Activated CD8-positive, alpha-beta T cell treated with anti-CD3 and anti-CD28 coated beads for 36 hours (primary cell): ENCODE measurements at regions not wholly inside any gene's neighbourhood (a gene's known extent, or its start where the extent isn't known, plus 50 kb on each side); places are given as distances from the start of the nearest gene placed in this dataset.

ENCODE experiments used
- ATAC-seq: fragments of 200-7000 bp; cut with Tn5 transposase; one replicate; pipeline ENCODE4 v1.10.0; 2021; ENCODE audit warnings: mild to moderate bottlenecking, moderate library complexity
- CTCF ChIA-PET: fragments of 350-600 bp; sonication (Branson Sonifier 250); formaldehyde crosslinking; loops from one replicate; lab custom pipeline; 2021; ENCODE audit warnings: antibody characterized with exemption; lab: Charles Lee
- POLR2A ChIA-PET: fragments of 350-600 bp; sonication (Branson Sonifier 250); formaldehyde crosslinking; loops from one replicate; lab custom pipeline; 2021; ENCODE audit warnings: antibody characterized with exemption; lab: Charles Lee
- DNase-seq: peaks from one replicate; pipeline ENCODE4 v3.0.0-alpha.2; 2020
- H3K27ac Mint-ChIP-seq: one replicate; pipeline ENCODE4 v1.8.0; 2021; ENCODE audit warnings: mild to moderate bottlenecking, mixed read lengths
- H3K27me3 Mint-ChIP-seq: one replicate; pipeline ENCODE4 v1.8.0; 2021; ENCODE audit warnings: mixed read lengths
- H3K36me3 Mint-ChIP-seq: one replicate; pipeline ENCODE4 v1.8.0; 2021; ENCODE audit warnings: low read depth, mixed read lengths
- H3K4me1 Mint-ChIP-seq: one replicate; pipeline ENCODE4 v1.8.0; 2021; ENCODE audit warnings: low read depth, mixed read lengths
- H3K4me3 Mint-ChIP-seq: one replicate; pipeline ENCODE4 v1.8.0; 2021; ENCODE audit warnings: mild to moderate bottlenecking, moderate library complexity, mixed read lengths
- H3K9me3 Mint-ChIP-seq: one replicate; pipeline ENCODE4 v1.8.0; 2021; ENCODE audit warnings: mixed read lengths
- CTCF ChIP-seq: fragments of 200-600 bp; IDR thresholded peaks from one replicate; pipeline ENCODE4 v1.8.0; 2022; ENCODE audit warnings: antibody characterized with exemption, mild to moderate bottlenecking
- intact Hi-C: fragments of 100-400 bp; cut with micrococcal nuclease; formaldehyde crosslinking; loops from one replicate; pipeline ENCODE4 v1.10.0; 2022

- no peak for TF ChIP-seq CTCF
- Mint-ChIP-seq H3K4me3 (no peak overlapping the region), H3K4me1 (no peaks in the 10 kb centered on the region), H3K9me3 (peaks cover 4% of the 10 kb centered on the region), H3K27ac (no peak overlapping the region), H3K36me3 (no peaks in the 10 kb centered on the region), H3K27me3 (no peaks in the 10 kb centered on the region)
- DNase-seq = no peak
- intact Hi-C loops = no loop called here
- CTCF ChIA-PET = no interaction called here
- ATAC-seq = no peak
- POLR2A ChIA-PET = no interaction called here
Measured at GRCh38 chr18:40360558-40360957, 1594.5 kb upstream of the PIK3C3 start.

GRCh38 chr18:40357536-40357935 is 1597.5 kb upstream of the PIK3C3 start:
- DNase-seq (no peak), ATAC-seq (no peak)
- Mint-ChIP-seq H3K27me3 (no peaks in the 10 kb centered on the region), H3K9me3 (peaks cover 7% of the 10 kb centered on the region), H3K27ac (no peak overlapping the region), H3K4me3 (no peak overlapping the region), H3K36me3 (no peaks in the 10 kb centered on the region), H3K4me1 (no peaks in the 10 kb centered on the region)
- CTCF ChIA-PET = no interaction called here
- TF ChIP-seq CTCF = no peak
- intact Hi-C loops = no loop called here
- POLR2A ChIA-PET = no interaction called here

- H3K27me3 Mint-ChIP-seq = no peaks in the 10 kb centered on the region
- POLR2A ChIA-PET = no interaction called here
Measured at GRCh38 chr18:40356168-40356567, 1598.9 kb upstream of the PIK3C3 start.

GRCh38 chr18:40355726-40356125 is 1599.3 kb upstream of the PIK3C3 start:
- H3K4me3 Mint-ChIP-seq = no peak overlapping the region
- peaks cover 14% of the 10 kb centered on the region for H3K9me3 Mint-ChIP-seq
- intact Hi-C loops = no loop called here
- no peaks in the 10 kb centered on the region for H3K4me1 Mint-ChIP-seq
- ATAC-seq = no peak
- H3K27ac Mint-ChIP-seq = no peak overlapping the region
- ChIA-PET POLR2A (no interaction called here), CTCF (no interaction called here)
- no peaks in the 10 kb centered on the region for H3K27me3 Mint-ChIP-seq
- no peak for DNase-seq
- no peaks in the 10 kb centered on the region for H3K36me3 Mint-ChIP-seq
- no peak for TF ChIP-seq CTCF

More at GRCh38 chr18:40356168-40356567, 1598.9 kb upstream of the PIK3C3 start:
- intact Hi-C loops = no loop called here
- H3K4me1 Mint-ChIP-seq = no peaks in the 10 kb centered on the region
- no peak for TF ChIP-seq CTCF
- no peak overlapping the region for H3K4me3 Mint-ChIP-seq
- H3K27ac Mint-ChIP-seq = no peak overlapping the region
- CTCF ChIA-PET = no interaction called here
- DNase-seq (no peak), ATAC-seq (no peak)
- H3K9me3 Mint-ChIP-seq = peaks cover 11% of the 10 kb centered on the region
- H3K36me3 Mint-ChIP-seq = no peaks in the 10 kb centered on the region

GRCh38 chr18:40348196-40348595 is 1606.8 kb upstream of the PIK3C3 start:
- CTCF ChIA-PET = no interaction called here
- no peak overlapping the region for H3K27ac Mint-ChIP-seq
- no peak for ATAC-seq

More at GRCh38 chr18:40348196-40348595, 1606.8 kb upstream of the PIK3C3 start:
- intact Hi-C loops = no loop called here
- Mint-ChIP-seq H3K36me3 (no peaks in the 10 kb centered on the region), H3K27me3 (no peaks in the 10 kb centered on the region), H3K4me3 (no peak overlapping the region), H3K4me1 (no peaks in the 10 kb centered on the region), H3K9me3 (peaks cover 11% of the 10 kb centered on the region)
- TF ChIP-seq CTCF = no peak
- POLR2A ChIA-PET = no interaction called here
- no peak for DNase-seq
